ENCODE measurements at regions not wholly inside any gene's neighbourhood (a gene's known extent, or its start where the extent isn't known, plus 50 kb on each side); places are given as distances from the start of the nearest gene placed in this dataset.

DNA sequence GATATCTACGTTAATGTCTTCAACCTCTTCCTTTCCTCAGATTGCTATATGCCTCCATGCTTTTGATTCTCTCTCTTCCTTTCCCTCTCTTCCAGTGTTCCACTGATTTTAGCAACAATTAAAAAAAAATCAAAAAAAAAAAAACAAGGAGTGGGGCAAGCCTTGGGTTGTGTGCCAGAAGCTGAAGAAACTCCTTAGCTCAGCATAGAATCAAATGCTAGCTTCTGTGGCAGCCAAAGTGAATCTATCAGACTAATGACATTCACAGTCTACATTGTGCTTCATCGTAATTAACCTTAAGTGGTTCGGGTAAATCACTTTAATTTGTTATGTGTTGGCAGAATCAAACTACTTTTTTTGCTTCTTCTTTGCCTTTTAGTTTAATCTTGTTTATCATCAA is 237.3 kb downstream of the TMEM167A start:
- no peak for DNase-seq

DNA sequence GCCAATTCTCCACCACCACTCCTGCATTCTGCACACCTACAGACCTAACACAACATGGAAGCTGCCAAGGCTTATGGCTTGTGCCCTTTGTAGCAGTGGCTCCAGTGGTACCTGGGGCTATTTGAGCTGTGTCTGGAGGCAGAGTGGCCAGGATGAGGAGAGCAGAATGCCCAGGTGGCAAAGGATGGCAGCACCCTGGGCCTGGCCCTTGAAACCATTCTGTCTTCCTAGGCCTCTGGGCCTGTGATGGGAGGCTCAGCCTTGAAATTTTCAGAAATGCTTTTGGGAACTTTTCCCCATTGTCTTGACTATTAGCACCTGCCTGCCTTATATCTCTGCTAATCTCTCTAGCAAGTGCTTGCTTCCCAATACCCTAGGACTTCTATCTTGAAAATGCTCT is 241.7 kb downstream of the TMEM167A start:
- DNase-seq, result no peak

DNA sequence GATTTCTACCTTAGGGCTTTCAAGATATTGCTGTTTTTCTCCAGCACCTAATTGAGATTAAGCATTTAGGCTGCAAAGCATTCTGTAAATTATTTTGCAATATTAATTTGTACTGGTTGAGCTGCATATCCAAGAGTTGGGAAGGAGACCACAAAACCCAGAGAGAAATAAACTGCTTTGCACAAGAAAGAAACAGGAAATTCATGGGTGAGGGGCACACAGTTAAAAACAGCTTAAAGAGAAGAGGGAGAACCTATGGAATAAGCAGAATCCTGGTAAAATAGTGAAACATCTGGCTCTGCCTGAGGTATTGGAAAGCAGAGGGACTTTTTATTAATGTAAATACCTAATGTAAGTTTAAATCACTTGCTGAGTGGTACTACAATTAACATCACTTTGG is 243.0 kb downstream of the TMEM167A start:
- no peak for DNase-seq

DNA sequence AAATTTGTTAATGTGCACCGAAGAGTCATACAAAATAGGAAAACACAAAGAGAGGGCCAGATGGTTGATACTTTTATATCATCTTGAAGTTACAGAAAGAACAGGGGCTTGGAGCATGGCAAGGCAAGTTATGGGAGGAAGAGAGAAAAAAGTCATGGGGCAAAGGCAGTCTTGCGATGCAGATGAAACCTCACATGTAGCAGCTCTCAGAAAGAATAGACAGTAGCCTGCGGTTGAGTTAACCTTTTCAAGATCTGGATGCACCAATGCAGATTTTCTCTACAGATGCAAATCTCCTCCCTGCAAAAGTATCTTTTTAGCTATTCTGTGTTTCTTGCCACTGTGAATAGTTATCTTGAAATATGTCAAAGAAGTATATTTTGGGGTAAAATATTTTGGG is 243.9 kb downstream of the TMEM167A start:
- DNase-seq, result no peak

GRCh38 chr5:82832445-82832844 is 244.7 kb downstream of the TMEM167A start:
- DNase-seq, result no peak

GRCh38 chr5:82828211-82828610 is 249.0 kb downstream of the TMEM167A start:
- DNase-seq, result no peak

DNA sequence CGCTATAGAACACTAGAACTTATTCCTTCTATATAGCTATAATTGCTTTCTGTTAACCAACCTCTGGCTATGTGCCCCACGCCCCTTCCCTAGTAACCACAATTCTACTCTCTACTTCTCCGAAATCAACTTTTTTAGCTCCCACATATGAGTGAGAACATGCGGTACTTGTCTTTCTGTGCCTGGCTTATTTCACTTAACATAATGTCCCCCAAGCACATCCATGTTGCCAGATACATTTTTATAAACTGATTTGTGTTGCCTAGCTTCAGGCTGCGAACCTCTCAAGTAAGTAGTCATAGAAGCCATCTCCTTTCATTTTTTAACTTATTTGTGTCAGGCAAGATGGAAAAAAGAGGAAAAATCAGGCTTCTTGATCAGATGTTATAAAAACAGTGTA is 249.5 kb downstream of the TMEM167A start:
- no peak for DNase-seq

DNA sequence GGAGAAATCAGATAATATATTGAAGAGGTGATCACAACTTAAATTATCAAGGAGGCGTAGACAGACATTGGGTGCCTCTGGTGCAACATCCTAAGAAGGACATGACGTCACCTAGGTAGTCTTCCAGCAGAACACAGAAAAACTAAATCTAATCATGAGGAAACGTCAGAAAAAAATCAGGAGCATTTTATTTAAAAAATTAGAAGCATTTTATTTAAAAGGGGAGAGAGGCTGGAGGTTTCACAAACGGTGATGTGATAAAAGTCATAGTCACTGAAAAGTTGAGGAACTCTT is 254.6 kb downstream of the TMEM167A start:
- no peak for DNase-seq

- peak; percentile 48 for DNase-seq
Observed at GRCh38 chr5:82821846-82822633, 255.2 kb downstream of the TMEM167A start.

- DNase-seq, result no peak
Observed at GRCh38 chr5:82820961-82821845, 256.0 kb downstream of the TMEM167A start.

- DNase-seq, result no peak
Observed at GRCh38 chr5:82820188-82820587, 257.0 kb downstream of the TMEM167A start.

- DNase-seq, result no peak
Observed at GRCh38 chr5:82817897-82818676, 259.1 kb downstream of the TMEM167A start.

- DNase-seq, result no peak
Observed at GRCh38 chr5:82816926-82817325, 260.3 kb downstream of the TMEM167A start.

DNA sequence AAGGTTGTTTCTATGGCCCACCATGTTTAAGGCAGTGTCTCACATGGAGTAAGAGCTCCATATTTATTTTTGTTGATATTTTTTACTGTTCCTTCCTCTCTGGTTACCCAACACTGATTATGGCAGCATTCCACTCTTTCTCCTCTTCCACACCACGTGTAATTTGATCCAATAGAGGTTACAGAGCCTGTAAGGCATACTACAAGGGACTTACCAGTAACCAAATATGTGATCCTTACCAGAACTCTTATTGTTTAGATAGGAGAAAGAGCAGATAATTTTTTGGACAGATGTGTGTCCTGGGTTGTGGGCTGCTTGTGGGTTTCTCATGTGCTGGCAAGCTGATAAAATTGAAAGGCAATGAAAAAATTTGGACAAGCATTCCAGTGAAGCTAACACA is 261.3 kb downstream of the TMEM167A start:
- DNase-seq, result no peak

- DNase-seq, result no peak
Observed at GRCh38 chr5:82813861-82814260, 263.3 kb downstream of the TMEM167A start.

DNA sequence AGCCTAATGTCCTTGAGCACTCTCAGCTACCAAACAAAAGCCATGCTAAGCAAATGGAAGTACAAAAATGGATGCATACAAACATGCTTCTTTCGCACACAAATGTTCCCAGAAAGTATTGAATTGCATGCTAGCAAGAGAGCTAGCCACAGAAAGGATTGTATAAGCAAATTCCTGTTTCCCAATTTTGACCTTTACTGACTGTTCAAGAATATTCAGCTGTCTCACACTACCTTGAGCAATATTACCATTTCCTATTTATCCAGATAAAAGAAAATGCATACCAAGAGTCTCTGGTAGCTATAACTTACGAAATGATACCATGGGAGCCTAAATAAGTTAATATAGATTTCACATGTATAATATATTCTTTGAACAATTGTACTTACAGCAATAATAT is 264.6 kb downstream of the TMEM167A start:
- no peak for DNase-seq

DNA sequence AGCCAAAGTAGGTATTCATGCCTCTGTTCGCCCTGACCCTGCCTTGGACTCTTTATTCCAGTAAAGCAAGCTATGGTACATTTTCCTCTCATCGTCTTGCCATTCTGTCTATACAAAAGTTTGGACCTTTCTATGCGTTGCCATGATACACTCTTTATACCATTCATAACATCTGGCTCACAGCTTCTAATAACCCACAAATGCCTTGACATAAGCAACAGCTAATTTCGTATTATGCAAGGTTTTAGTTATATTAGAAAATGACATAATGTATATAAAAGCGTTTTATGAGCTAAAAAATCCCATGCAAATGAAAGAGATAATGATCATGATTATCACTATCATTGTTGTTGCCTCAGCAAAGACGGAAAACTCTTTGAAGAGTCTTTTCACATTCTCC is 265.7 kb downstream of the TMEM167A start:
- no peak for DNase-seq

DNA sequence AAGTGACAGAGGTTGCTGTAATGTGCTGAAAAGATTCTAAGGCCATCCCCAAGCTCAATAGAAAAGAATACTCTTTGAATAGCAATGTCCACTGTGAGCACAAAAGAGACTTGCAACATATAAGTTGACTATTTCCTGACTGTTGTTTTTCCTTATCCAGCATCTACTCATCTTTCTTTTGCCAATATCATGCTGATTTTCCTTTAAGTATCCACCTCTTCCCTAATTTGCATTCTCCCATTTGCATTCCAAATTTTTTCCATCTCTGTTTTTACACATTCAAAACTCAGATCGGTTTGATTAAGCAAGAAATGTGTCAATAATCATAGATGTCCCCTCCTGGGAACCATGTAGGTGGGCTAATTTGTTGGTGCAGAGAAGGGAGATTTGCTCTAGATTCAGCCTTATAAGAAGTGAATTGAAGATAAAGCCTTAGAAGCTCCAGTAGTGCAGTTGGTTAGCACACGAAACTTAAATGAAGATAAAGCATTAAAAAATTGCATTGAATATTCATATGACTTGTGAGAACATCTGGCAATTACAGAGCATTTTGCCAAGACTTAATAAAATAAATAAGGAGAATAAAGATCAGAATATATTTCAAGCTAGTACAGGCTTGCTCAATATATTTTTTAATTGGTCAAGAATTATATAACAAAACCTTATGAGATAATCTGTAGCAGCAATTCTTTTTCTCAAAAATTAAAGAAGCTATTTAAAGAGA is 267.6 kb downstream of the TMEM167A start:
- DNase-seq, result no peak

GRCh38 chr5:82808960-82809359 is 268.2 kb downstream of the TMEM167A start:
- no peak for DNase-seq

DNA sequence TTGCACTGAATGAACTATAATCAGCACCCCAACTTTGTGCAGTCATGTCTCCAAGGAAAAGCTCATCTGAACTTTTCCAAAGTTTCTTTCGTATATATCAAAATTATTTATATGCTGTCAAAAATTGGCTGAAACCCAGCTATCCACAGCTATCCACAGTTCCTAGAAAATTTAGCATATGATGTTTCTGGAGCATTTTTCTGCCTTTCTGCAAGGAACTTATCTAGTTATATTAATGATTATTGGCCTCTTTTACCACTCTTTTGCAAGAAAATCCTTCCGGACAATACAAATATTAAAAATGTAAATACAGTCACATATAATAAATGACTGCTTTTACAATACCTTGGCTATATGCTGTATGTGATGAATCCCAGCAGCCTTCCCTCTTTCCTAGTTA is 270.2 kb downstream of the TMEM167A start:
- no peak for DNase-seq

DNA sequence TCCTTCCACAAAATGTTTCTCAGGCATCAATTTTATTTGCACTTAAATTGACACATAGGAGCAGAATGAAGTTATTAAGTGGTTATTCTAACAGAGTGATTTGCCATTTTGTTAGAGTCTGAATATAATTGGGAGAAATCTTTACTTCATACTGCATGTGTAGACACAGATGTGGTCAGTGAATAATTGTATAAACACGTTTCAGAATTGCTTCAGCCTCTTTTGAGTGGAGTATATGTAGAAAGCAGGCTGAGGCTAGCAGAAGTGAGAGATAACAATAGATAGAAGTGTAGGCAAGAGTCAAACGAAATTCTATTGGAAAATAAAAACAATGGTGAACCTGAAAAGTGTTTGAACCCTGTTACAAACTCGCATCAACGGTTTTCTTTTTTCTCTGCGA is 270.7 kb downstream of the TMEM167A start:
- DNase-seq, result no peak

GRCh38 chr5:82804155-82804690 is 273.0 kb downstream of the TMEM167A start:
- DNase-seq, result no peak

- DNase-seq, result no peak
Observed at GRCh38 chr5:82802954-82803353, 274.2 kb downstream of the TMEM167A start.
